Activated CD4-positive, alpha-beta T cell treated with anti-CD3 and anti-CD28 coated beads, Interleukin-10, Interleukin-2, amounts not matched to agents 100 ng/mL and 50 ng/mL, durations not matched to agents 16 hours and 8 hours (primary cell): ENCODE measurements at regions not wholly inside any gene's neighbourhood (a gene's known extent, or its start where the extent isn't known, plus 50 kb on each side); places are given as distances from the start of the nearest gene placed in this dataset.

Experiments
- DNase-seq: peaks from one replicate; pipeline ENCODE4 v3.0.0-alpha.2; 2020

GRCh38 chr3:24765399-24765798 is 270.7 kb upstream of the THRB start:
- no peak for DNase-seq

GRCh38 chr3:24769918-24770317 is 275.3 kb upstream of the THRB start:
- no peak for DNase-seq

GRCh38 chr3:24773798-24774197 is 279.1 kb upstream of the THRB start:
- DNase-seq = peak; percentile 40

- DNase-seq = no peak
These were observed 286.3 kb upstream of the THRB start for GRCh38 chr3:24780991-24781390.

- DNase-seq = no peak
These were observed 286.8 kb upstream of the THRB start for GRCh38 chr3:24781454-24781853.

GRCh38 chr3:24793896-24794295 is 299.2 kb upstream of the THRB start:
- DNase-seq = no peak

- DNase-seq = no peak
These were observed 308.0 kb upstream of the THRB start for GRCh38 chr3:24802614-24803013.

GRCh38 chr3:24804095-24804494 is 309.4 kb upstream of the THRB start:
- no peak for DNase-seq

GRCh38 chr3:24810881-24811280 is 316.2 kb upstream of the THRB start:
- DNase-seq = no peak

- DNase-seq = no peak
These were observed 317.5 kb upstream of the THRB start for GRCh38 chr3:24812116-24812515.

GRCh38 chr3:24818055-24818454 is 323.4 kb upstream of the THRB start:
- no peak for DNase-seq

GRCh38 chr3:24828011-24828410 is 333.4 kb upstream of the THRB start:
- DNase-seq = no peak

- DNase-seq = no peak
These were observed 333.9 kb upstream of the THRB start for GRCh38 chr3:24828551-24828950.

GRCh38 chr3:24829011-24829581 is 334.4 kb upstream of the THRB start:
- peak; percentile 1 for DNase-seq

GRCh38 chr3:24829629-24830229 is 335.1 kb upstream of the THRB start:
- no peak for DNase-seq

GRCh38 chr3:24830230-24831152 is 335.8 kb upstream of the THRB start:
- DNase-seq = no peak

GRCh38 chr3:24831221-24831620 is 336.6 kb upstream of the THRB start:
- no peak for DNase-seq

GRCh38 chr3:24832891-24833290 is 338.2 kb upstream of the THRB start:
- DNase-seq = no peak

GRCh38 chr3:24834442-24834841 is 339.8 kb upstream of the THRB start:
- DNase-seq = no peak

- no peak for DNase-seq
These were observed 340.9 kb upstream of the THRB start for GRCh38 chr3:24835510-24835909.

- DNase-seq = no peak
These were observed 343.0 kb upstream of the THRB start for GRCh38 chr3:24837601-24838000.

- no peak for DNase-seq
These were observed 343.9 kb upstream of the THRB start for GRCh38 chr3:24838533-24838932.

- no peak for DNase-seq
These were observed 349.3 kb upstream of the THRB start for GRCh38 chr3:24843955-24844354.

- DNase-seq = no peak
These were observed 351.0 kb upstream of the THRB start for GRCh38 chr3:24845524-24846155.
